HG03378 (cell line): ENCODE measurements at regions not wholly inside any gene's neighbourhood (a gene's known extent, or its start where the extent isn't known, plus 50 kb on each side); places are given as distances from the start of the nearest gene placed in this dataset.

Experiments used
- ATAC-seq: cut with Tn5 transposase; IDR thresholded peaks from one replicate; pipeline ENCODE4 v1.9.1; 2021; ENCODE audit warnings: mild to moderate bottlenecking, moderate library complexity; ENCODE audit not compliant: unreplicated experiment

GRCh38 chrX:94041881-94042280, 367.9 kb downstream of the FAM133A start:
- ATAC-seq = no peak

- no peak for ATAC-seq
Observed at GRCh38 chrX:94045724-94046123, 371.7 kb downstream of the FAM133A start.

- ATAC-seq = no peak
Observed at GRCh38 chrX:94051926-94052325, 377.9 kb downstream of the FAM133A start.

- no peak for ATAC-seq
Observed at GRCh38 chrX:94053575-94053974, 379.6 kb downstream of the FAM133A start.

- ATAC-seq = no peak
Observed at GRCh38 chrX:94057385-94057784, 383.4 kb downstream of the FAM133A start.

GRCh38 chrX:94058728-94059382, 384.8 kb downstream of the FAM133A start:
- no peak for ATAC-seq

GRCh38 chrX:94065091-94065490, 391.1 kb downstream of the FAM133A start:
- no peak for ATAC-seq

- no peak for ATAC-seq
Observed at GRCh38 chrX:94089149-94089548, 415.1 kb downstream of the FAM133A start.

GRCh38 chrX:94097868-94098267, 423.9 kb downstream of the FAM133A start:
- ATAC-seq = no peak

GRCh38 chrX:94107981-94108380, 434.0 kb downstream of the FAM133A start:
- ATAC-seq = no peak

GRCh38 chrX:94114362-94114761, 440.4 kb downstream of the FAM133A start:
- no peak for ATAC-seq

GRCh38 chrX:94121799-94122198, 447.8 kb downstream of the FAM133A start:
- ATAC-seq = no peak

GRCh38 chrX:94123062-94123461, 449.1 kb downstream of the FAM133A start:
- ATAC-seq = no peak

- ATAC-seq = no peak
Observed at GRCh38 chrX:94162971-94163370, 489.0 kb downstream of the FAM133A start.

GRCh38 chrX:94178145-94178788, 504.3 kb downstream of the FAM133A start:
- ATAC-seq = no peak

GRCh38 chrX:94204524-94204923, 530.5 kb downstream of the FAM133A start:
- ATAC-seq = no peak

- ATAC-seq = no peak
Observed at GRCh38 chrX:94216738-94217137, 542.7 kb downstream of the FAM133A start.

GRCh38 chrX:94252211-94252610, 578.2 kb downstream of the FAM133A start:
- no peak for ATAC-seq

GRCh38 chrX:94256396-94256795, 582.4 kb downstream of the FAM133A start:
- no peak for ATAC-seq

GRCh38 chrX:94265323-94265722, 591.3 kb downstream of the FAM133A start:
- no peak for ATAC-seq

GRCh38 chrX:94288325-94288724, 614.3 kb downstream of the FAM133A start:
- ATAC-seq = no peak

GRCh38 chrX:94288972-94289371, 615.0 kb downstream of the FAM133A start:
- no peak for ATAC-seq

GRCh38 chrX:94302446-94302845, 628.4 kb downstream of the FAM133A start:
- ATAC-seq = no peak
